GM19351 (cell line): ENCODE measurements at regions not wholly inside any gene's neighbourhood (a gene's known extent, or its start where the extent isn't known, plus 50 kb on each side); places are given as distances from the start of the nearest gene placed in this dataset.
"Not testable (repeated sequence)": the region's sequence is repeated elsewhere in the genome, so short reads cannot be mapped to it uniquely, and the experiment has no call there.

Experiments
- ATAC-seq: cut with Tn5 transposase; IDR thresholded peaks from one replicate; pipeline ENCODE4 v1.9.1; 2021; ENCODE audit warnings: mild to moderate bottlenecking, moderate library complexity; ENCODE audit not compliant: unreplicated experiment

GRCh38 chr10:22086730-22087401 lies 83.3 kb upstream of the DNAJC1 start:
- ATAC-seq = no peak

- not testable (repeated sequence) for ATAC-seq
Measured at GRCh38 chr10:22079921-22080320, 76.4 kb upstream of the DNAJC1 start.

GRCh38 chr10:22071332-22071731 lies 67.8 kb upstream of the DNAJC1 start:
- ATAC-seq = no peak

- no peak for ATAC-seq
Measured at GRCh38 chr10:22067091-22067490, 63.6 kb upstream of the DNAJC1 start.

GRCh38 chr10:22060984-22061383 lies 57.5 kb upstream of the DNAJC1 start:
- ATAC-seq = not testable (repeated sequence)

- ATAC-seq = no peak
Measured at GRCh38 chr10:22058201-22058600, 54.7 kb upstream of the DNAJC1 start.

GRCh38 chr10:22054961-22055360 lies 51.4 kb upstream of the DNAJC1 start:
- no peak for ATAC-seq
